ENCODE measurements at regions not wholly inside any gene's neighbourhood (a gene's known extent, or its start where the extent isn't known, plus 50 kb on each side); places are given as distances from the start of the nearest gene placed in this dataset.

- TF ChIP-seq POLR2A (IDR thresholded peaks at IDR 0.05), result no peak
- TF ChIP-seq CTCF (IDR thresholded peaks at IDR 0.05), result no peak
Measured at GRCh38 chr11:27193434-27194225, 153.0 kb downstream of the BBOX1 start.
